Activated gamma-delta T cell treated with Interleukin-2 at 50 U/mL for 16 hours (primary cell): ENCODE measurements at regions not wholly inside any gene's neighbourhood (a gene's known extent, or its start where the extent isn't known, plus 50 kb on each side); places are given as distances from the start of the nearest gene placed in this dataset.
"Not testable (repeated sequence)": the region's sequence is repeated elsewhere in the genome, so short reads cannot be mapped to it uniquely, and the experiment has no call there.

Experiments used
- DNase-seq: peaks from one replicate; pipeline ENCODE4 v3.0.0-alpha.2; 2020

DNA sequence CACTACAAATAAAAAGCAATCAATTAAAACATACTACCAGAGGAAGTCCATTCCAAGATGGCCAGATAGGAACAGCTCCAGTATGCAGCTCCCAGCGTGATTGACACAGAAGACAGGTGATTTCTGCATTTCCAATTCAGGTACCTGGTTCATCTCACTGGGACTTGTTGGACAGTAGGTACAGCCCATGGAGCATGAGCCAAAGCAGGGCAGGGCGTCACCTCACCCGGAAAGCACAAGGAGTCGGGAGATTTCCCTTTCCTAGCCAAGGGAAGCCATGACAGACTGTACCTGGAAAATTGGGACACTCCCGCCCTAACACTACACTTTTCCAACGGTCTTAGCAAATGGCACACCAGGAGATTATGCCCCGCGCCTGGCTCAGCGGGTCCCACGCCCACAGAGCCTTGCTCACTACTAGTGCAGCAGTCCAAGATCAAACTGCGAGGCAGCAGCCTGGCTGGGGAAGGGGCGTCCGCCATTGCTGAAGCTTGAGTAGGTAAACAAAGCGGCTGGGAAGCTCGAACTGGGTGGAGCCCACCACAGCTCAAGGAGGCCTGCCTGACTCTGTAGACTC lies 106.0 kb downstream of the BUD13 start:
- DNase-seq: not testable (repeated sequence)

DNA sequence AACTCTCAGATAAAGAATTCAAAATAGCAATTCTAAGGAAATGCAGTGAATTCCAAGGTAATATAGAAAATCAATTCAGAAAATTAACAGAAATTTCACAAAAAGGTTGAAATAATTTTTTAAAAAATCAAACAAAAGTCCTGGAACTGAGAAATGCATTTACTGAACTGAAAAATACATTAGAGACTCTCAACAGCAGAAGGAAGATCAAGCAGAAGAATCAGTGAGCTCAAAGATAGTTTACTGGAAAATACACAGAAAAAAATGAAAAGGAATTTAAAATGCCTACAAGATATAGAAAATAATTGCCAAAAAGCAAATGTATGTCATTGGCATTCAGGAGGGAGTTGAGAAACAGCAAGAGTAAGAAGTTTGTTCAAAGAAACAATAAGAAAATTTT lies 107.3 kb downstream of the BUD13 start:
- no peak for DNase-seq

DNA sequence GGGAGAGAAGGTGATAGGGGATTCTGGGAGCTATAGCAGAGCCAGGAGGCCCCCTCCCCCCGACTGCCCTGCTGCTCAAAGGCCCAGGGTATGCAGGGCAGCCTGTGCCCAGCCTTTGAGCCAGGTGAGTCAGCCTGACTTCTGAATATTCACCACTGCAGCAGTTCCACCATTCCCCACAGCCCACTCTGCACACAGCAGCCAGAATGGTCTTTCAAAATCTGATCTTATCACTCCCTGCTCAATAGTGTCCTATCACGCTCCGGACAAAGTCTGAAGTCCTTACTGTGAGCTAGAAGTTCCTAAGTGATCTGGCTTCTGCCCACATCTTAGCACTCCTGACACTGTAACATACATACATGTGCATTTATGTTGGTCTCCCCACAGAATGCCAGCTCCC lies 111.7 kb downstream of the BUD13 start:
- no peak for DNase-seq

DNA sequence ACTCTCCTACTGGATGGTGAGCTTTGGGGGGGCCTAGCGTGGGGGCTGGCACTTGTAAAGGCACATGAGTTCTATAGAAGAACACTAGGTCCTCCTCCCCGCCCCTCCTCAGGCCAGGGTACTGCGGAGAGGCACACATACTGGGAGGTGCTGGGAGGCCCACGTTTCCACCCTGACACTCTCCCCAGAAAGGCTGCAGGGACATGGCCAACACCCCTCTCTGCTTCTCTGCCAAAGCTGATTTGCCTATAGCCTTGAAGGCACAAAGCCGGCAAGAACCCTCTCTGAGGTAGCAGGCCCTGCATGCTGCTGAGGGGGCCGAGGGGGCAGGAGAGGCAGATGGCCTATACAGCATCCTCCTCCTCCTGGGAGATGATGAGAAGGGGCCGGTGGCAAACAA lies 112.8 kb downstream of the BUD13 start:
- DNase-seq: no peak

DNA sequence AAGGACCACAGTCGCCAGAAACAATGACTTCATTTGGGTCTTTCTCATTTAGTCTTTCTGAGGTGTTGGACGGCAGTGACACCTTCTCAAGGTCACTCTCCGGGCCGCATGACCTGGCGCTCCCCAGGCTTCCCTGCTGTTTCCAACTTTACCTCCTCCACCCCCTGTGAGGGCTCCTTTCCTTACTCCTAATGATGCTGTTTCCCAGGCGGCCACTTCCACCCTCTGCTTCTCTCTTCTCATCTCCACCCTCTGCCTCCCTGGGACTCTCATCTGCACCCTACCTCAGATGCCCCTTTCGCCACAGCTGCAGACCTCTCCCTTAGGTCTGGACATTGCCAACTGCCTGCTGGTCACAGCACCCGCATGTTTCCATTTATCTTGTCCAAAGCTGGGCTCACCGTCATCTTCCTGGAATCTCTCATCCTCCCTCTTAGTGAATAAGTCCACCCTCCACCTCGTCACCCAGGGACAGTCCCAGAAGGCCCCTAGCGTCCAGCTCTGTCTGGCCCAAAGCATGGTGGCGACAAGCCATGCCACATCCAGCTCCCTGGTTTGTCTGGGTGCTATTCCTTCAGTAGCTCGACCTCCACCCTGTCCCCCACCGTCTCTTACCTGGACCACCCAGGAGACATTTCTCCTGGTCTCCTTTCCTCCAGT lies 113.8 kb downstream of the BUD13 start:
- DNase-seq: no peak

DNA sequence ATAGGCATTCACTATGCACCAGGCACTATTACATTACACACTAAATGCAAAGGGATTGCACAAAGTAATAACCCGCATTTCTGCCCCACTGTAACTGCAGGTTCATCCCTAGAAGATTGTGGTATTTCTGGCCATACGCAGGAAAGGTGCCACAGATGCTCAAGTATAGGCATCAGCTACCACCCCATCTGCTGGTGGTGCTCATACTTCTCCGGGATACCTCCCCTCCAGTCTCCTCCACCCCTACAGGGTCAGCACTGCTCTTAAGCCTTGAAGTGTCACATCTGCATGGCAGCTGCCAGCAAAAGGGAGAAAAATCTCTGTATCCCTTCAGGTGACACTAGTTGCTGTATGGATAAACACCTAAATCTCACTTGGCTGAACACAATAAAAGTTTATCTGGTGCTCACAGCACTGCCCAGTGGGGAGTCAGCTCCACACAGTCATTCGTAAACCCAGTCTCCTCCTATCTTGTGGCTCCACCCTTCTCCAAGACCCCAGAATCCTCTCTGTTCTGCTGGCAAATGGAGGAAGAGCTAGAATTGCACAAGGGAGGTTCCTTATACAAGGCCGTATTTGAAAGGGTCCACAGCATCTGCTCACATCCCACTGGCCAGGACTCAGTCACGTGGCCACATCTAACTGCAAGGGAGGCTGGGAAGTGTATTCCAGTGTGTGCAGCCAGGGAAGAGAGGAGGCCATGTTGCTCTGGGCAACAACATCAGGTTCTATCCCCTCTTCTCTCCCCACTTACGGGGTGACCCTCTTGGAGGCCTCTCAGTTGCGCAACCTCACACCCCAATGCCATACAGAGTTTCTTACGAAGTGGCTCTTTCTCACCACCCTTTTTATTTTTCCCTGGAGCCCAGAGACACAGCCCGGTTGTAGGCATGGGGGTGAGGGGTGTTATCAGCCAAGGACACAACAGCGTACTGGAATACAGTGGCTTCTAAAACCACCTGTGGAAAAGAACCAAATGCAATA lies 114.7 kb downstream of the BUD13 start:
- DNase-seq: no peak

DNA sequence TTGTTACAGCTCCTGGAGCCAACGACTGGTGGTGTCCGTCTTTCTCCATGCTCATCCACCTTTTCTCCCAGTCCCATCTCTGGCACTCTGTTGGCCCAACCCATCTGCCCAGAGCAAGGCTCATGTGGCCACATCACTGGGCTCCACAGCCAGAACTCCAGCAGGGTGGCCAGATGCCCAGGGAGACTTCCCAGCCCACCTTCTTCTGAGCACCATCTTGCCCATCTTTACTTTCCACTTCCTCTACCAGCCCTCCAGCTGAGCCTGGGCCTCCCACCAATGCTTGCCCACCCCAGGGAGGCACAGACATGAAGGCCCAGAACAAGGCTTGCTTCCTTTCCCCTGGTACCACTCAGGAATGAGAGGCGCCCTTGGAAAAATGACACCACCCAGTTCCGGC lies 116.8 kb downstream of the BUD13 start:
- no peak for DNase-seq

DNA sequence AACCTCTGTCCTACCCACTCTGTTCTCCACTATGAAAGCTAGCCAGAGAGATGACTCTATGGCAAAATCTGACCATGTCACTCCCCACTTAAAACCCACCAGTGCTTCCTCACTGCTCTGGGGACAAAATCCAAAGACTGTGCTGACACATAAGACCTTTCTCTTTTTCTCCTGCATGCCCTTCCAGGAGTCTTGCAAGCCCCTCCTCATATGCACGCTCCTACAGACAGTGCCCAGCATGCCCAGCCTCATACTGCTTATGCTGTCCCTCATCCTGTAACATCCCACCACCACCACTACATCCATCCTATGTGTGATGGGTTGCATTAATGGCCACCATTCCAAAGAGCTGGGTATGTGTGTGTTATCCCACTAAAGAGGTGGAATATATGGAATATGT lies 118.3 kb downstream of the BUD13 start:
- no peak for DNase-seq

DNA sequence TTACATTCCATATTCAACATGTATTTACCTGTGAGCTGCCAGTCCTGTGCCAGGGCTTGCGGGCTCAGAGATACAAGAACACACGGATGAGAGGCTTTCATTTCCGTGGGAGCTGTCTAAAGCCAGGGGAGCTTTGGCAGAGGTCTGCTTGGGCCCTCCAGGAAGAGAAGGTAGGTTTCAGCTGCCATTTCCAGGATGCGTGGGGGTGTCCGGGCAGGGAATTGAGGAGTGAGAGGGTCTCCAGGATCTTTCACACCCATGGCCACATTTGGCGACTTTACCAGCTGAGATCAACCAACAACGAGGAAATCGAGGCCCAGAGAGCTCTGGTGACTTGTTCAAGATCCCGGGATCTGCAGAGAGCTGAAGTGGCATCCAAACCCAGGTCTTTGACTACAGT lies 119.6 kb downstream of the BUD13 start:
- DNase-seq: no peak

DNA sequence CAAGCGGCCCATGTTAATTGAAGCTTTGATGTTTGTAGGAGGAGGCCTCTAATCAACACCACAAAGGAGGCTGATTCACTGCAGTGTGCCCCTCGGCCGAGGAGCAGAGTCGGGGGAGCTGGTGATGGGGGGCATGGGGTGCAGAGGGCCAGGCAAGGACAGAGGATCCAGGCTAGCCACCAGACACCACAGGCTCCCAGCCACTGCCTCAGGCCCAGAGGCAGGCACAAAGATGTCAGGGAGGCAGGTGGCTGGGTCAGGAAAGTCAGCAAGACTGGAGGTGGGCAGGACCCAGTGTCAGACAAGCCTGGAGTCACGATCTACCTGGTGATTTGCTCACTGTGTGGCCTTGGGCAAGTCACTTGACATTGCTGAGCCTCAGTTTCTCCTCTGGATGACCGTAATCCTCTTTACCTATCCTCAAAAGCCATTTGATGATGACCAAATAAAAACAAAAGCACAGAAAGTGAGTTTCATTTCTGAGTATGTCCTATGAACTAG lies 121.0 kb downstream of the BUD13 start:
- no peak for DNase-seq

DNA sequence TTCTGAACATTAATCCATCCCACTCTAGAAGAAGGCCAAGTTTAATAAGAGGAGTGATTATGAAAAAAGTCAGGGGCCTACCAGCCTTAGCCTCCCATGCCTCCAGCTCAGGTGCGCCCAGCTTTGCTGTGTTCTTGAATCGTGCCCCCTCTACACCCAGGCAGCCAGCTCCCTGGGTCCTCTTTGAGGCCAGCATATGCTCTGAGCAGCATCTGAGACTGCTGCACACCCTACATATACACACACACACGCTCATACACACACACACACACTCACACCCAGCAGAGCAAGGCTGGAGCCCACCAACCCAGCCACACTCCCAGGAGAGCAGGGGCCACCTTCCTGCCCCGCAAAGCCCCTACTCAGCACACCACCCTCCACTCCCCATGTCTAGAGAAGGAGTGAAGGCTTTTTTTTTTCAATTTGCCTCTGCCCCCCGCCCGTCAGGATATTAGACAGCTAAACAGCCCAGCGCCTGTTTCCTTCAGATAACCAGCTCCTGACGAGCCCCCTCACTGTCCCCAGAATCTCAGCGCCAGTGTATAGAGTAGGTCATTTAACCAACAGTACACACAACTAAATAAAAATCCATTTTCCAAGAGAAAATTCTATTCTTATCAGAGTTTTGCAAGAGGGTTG lies 121.6 kb downstream of the BUD13 start:
- DNase-seq: no peak

DNA sequence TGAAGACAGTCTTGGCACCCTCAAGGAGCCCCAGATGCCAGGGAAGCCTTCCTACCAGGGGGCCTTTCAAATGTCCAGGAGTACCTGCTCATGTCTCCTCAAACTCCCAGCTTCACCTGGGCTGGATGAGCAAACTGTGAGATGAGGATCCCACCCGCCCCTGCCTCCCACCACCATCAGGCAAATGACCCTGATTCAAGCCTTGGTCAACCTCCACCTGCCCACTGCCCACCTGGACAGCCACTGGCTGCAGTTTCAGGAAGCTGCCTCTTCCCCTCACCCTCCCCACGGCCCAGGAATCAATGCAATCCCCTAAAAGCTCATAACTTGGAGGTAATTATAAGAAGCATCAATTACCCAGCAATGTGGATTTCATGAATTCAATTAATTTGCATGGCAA lies 122.7 kb downstream of the BUD13 start:
- no peak for DNase-seq

DNA sequence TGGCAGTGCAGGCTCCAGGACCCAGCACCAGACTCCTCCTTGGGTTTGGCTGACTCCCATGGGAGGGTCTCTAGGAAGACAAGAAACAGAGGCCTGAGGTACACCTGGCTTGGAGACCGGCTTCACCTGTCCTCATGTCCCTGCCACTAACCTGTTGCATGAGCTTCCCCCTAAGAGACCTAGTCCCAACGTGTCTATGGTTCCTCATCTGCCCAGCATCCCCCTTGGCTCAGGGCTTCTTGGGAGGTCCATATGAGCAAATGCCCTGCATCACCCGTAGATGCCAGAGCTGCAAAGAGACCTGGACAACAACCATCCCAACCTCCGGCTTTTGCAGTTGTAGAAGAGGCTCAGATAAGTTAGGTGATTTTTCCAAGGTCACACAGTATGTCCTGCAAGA lies 123.5 kb downstream of the BUD13 start:
- DNase-seq: no peak

DNA sequence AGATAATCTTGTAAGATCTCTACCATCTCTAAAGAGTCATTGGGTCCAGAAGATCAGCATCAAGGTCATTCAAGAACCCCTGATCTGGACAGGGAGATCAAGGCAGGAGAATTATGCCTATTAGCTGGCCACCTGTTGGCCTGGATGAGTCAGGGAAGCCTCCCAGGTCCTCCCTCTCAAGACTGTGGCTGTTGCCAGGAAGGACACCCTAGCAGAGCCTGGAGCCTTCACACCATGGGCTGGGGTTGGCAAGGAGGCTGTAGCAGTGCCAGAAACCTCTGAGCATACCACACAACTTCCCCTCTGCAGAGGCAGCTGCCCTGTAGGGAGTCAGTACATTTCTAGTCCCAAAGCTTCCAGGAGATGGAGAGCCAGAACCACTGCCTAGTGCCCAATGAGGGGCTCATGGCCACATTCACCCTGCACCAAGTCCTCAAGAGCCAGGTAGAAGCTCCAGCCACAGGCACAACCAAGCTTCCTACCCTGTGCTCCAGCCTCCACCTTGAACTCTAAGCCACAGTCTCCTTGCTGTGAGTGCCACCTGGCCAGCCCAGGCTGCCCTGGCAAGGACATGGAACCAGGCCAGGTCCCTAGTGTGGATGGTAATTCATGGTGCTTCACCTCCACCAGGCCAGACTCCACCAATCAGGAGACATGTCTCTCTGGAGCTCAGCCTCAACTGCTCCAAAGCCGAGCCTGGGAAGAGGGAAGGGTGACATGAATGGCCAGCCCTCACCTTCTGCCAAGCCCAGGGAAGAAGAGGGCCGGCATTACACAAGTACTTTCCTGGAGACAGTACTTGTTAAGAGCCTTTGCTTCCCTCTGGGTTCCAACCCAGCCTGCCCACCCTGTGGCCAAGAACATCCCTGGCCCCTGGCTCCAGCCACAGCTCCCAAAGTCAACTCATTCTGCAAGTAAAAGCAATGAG lies 124.3 kb downstream of the BUD13 start:
- DNase-seq: no peak

DNA sequence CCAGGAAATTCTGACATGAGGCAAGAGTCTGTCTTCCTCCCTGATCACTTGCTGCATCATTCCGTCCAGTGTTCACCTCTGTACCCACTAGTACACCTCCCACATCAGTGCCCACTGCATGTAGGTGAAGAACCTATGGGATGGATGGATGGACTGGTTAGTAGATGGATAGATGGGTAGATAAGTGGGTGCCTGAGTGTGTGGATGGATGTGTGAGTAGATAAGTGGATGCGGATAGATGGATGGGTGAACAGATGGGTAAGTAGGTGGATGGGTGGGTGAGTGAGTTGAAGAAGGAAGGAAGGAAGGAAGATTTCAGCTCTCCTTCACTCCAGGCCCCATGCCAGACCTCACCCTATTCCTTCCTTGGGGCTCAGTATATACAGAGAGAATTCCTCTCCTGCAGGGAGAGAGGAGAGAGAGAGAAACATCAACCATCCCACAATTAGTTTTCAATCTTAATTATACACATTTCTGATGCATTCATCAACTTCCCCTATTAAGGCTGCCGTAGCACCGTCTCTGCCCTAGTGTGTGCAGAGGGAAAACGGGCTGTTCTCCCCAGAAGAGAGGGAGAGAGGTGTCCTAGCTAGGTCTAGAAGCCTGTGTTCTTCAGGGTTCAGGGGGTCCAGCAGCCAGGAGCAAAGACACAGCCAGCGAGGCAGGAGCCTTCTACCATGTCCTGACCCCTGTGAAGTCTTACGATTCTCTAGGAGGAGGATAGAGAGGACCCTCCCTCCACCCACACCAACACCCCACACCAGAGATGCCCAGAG lies 125.3 kb downstream of the BUD13 start:
- DNase-seq: no peak

DNA sequence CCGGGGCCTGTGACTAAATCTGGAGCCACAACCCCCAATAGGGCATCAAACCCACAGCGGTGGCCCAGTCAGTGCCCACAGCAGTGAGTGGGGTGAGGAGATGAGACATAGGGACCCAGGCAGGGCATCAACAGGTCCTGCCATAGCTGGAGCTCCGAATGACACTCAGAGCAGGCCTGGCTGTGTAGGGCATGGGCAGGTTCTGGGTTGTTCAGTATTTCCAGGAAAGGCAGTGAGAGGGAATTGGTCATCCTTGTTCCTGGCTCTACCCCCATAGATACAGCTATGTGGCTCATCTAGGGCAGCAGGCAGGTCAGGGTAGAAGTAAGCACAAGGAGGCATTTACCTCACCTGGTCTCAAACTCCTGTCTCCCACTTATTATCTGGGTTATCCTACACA lies 126.6 kb downstream of the BUD13 start:
- DNase-seq: no peak

DNA sequence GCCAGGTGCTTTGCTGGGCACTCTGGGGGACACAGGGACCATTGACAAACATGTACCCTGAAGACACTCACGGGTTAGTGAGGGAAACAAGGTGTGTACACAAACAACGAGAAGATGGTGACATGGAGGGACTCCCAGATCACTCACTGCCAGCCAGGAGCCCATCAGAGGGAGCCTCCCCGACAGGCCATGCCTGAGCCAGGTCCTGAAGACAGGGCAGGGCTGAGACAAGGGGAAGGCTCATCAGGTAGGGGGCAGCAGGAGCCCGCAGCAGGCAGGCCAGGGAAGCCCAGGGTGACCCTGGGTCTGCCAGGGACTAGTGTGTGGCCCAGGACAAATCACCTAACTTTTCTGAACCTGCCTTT lies 127.9 kb downstream of the BUD13 start:
- no peak for DNase-seq

DNA sequence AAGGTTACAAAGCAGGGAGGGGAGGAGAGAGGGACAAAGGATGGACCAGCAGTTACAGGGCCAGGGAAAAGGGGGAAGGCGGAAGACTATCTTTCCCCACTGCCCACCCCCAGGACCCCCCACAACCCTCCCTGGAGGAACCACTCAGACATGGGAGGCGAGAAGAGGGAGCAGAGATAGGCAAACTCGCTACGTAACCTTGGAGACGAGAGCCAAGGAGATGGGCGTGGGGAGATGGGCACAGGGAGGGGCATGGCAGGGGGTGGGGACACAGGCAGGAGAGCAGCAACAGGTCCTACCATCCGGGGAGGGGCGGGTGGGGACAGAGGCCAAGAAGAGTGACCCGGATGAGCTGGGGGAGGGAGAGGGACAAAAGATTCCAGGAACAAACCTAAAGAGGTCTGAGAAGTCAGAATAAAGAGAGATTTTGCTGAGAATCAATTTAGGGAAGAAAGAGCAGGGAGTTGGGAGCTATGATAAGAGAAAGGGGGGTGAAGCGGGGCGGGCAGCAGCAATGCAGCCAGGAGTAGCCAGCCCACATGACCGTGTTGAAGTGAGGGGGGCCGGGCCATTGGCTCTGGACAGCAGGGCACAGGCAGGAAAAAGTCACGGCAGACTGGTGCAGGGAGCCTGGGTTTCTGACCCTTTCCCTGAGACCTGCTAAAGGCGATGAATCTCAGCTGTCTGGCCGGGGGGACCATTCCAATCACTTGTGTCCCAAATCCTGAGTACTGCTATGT lies 128.4 kb downstream of the BUD13 start:
- DNase-seq: no peak

DNA sequence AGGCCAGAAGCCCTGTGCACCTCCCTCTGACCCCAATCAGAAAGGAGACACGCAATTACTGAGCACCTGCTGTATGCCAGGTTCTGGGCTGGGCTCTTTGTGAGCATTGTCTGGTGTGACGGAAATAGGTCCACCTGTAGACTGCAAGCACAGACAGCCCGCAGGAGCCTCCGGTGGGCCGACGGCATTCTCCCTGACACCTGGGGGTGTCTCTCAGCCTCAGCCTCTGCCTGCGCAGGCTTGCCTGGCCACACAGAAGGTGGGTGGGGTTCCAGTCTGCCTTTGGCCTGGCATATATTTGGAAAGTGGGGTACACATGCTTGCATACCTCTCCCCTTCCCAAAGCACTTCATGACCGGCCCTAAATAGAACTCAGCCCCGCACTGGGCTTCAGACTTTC lies 129.3 kb downstream of the BUD13 start:
- DNase-seq: no peak

DNA sequence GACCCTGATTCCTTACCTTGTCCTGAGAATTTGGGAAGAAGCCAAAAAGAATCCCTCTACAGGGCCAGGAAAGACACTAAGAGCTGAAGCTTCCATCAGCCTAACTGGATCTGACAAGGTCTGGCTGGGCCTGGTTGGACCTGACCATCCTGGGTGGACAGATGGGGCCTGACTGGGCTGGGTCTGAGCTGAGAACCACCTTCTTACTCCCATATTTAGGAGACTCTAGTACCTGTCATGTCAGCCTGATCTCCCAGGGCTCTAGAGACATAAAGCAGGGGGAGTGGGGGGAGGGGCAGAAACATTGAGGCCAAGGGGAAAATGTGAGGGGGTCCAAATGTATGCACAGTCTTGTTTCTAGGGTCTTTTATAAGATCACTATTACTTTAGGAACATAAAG lies 129.9 kb downstream of the BUD13 start:
- no peak for DNase-seq

DNA sequence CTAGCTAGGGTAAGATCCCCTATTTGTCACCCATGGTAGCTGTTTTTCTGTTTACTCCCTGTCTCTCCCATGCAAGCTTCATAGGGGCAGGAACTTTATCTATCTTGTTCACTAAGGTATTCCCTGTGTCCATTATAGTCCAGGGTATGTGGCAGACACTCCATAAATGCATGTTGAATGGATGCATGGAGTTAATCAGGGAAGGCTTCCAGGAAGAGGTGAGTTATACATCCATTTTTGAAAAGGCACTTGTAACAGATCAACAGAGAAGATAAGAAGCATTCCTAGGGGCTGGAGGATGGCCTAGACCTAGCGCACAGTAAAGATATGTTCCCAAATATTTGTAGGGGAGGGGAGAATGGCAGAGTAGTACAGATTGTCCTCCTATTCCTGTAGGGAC lies 130.3 kb downstream of the BUD13 start:
- DNase-seq: no peak
